ENCODE measurements at regions not wholly inside any gene's neighbourhood (a gene's known extent, or its start where the extent isn't known, plus 50 kb on each side); places are given as distances from the start of the nearest gene placed in this dataset.
"Not testable (repeated sequence)": the region's sequence is repeated elsewhere in the genome, so short reads cannot be mapped to it uniquely, and the experiment has no call there.

DNA sequence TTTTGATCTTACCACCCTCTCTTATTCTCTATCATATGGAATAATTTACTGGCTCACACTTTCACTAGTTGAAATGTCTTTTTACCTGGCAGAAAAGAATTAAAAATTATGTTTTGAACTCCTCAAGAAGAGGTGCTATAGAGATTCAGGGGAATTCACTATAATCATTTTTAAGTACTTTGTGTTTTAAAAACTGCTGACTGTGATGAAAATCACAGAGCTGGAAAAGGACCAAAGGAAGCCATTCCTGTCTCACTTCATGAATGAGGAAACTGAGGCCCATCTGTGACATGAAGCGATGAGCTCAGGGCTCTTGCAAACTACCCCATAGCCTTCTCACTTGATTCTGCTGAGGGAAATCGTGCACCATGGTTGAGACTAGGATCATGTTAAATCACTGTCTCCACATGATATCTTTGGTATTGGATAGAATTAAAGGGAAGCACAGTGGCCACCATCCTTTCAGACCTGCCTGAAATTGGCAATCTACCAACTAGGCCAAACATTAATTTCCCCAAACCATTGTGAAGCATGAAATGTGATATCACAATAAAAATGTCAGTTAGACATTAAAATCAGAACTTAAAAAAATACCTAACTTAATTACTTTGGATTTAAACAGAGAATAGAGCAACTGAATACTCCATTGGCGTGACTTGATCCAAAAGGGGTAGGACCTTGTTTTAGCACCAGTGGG is 141.0 kb downstream of the FZD1 start:
- TF ChIP-seq, protein P1, sequence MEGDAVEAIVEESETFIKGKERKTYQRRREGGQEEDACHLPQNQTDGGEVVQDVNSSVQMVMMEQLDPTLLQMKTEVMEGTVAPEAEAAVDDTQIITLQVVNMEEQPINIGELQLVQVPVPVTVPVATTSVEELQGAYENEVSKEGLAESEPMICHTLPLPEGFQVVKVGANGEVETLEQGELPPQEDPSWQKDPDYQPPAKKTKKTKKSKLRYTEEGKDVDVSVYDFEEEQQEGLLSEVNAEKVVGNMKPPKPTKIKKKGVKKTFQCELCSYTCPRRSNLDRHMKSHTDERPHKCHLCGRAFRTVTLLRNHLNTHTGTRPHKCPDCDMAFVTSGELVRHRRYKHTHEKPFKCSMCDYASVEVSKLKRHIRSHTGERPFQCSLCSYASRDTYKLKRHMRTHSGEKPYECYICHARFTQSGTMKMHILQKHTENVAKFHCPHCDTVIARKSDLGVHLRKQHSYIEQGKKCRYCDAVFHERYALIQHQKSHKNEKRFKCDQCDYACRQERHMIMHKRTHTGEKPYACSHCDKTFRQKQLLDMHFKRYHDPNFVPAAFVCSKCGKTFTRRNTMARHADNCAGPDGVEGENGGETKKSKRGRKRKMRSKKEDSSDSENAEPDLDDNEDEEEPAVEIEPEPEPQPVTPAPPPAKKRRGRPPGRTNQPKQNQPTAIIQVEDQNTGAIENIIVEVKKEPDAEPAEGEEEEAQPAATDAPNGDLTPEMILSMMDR (IDR thresholded peaks at IDR 0.05; ENCODE audit: insufficient read depth, low read length, poor library complexity, severe bottlenecking): no peak
- no peak for TF ChIP-seq EZH2phosphoT487 (conservative IDR thresholded peaks at IDR 0.05; ENCODE audit: low read length)
- Histone ChIP-seq H3F3A (ENCODE audit: insufficient read depth) (no peaks in the 10 kb centered on the region), H2AFZ (ENCODE audit: low read depth, low read length, severe bottlenecking) (no peak overlapping the region), H3K9me2 (replicated peaks; ENCODE audit: insufficient read depth, low read length) (no peaks in the 10 kb centered on the region), H3K79me2 (ENCODE audit: insufficient read depth, low read length) (no peaks in the 10 kb centered on the region), H4K20me1 (ENCODE audit: low read depth, low read length) (no peaks in the 10 kb centered on the region), H3K4me2 (ENCODE audit: low read depth, low read length, poor library complexity, severe bottlenecking) (no peak overlapping the region), H3K9ac (ENCODE audit: low read length) (no peak overlapping the region), H3K36me3 (ENCODE audit: low read length) (no peaks in the 10 kb centered on the region), H3K4me3 (ENCODE audit: insufficient read depth, low read length, poor library complexity, severe bottlenecking) (no peak overlapping the region), H3K27ac (ENCODE audit: low read depth, low read length) (no peak overlapping the region), H3K27me3 (ENCODE audit: low read length) (no peaks in the 10 kb centered on the region), H3K9me3 (ENCODE audit: insufficient read depth, low read length) (no peaks in the 10 kb centered on the region)

DNA sequence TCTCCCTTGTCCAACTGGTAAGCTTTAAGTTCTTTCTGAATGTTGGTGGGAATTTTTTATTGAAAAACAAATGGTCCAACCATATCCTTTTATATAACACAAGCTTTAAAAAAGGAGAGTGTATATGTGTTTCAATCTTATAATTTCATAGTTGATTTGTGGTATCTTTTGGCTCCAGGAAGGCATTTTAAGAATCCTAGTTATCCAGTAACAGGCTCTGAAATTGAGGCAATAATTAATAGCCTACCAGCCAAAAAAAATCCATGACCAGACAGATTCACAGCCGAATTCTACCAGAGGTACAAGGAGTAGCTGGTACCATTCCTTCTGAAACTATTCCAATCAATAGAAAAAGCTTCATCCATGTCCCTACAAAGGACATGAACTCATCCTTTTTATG is 141.6 kb downstream of the FZD1 start:
- H3K4me2 ChIP-seq (ENCODE audit: low read depth, low read length, poor library complexity, severe bottlenecking); H3K9me3 ChIP-seq (ENCODE audit: insufficient read depth, low read length); H2AFZ ChIP-seq (ENCODE audit: low read depth, low read length, severe bottlenecking); H3K4me3 ChIP-seq (ENCODE audit: insufficient read depth, low read length, poor library complexity, severe bottlenecking); H3K9me2 ChIP-seq (replicated peaks; ENCODE audit: insufficient read depth, low read length); H3K9ac ChIP-seq (ENCODE audit: low read length); H4K20me1 ChIP-seq (ENCODE audit: low read depth, low read length); H3K79me2 ChIP-seq (ENCODE audit: insufficient read depth, low read length); H3F3A ChIP-seq (ENCODE audit: insufficient read depth); H3K27ac ChIP-seq (ENCODE audit: low read depth, low read length); H3K36me3 ChIP-seq (ENCODE audit: low read length); H3K27me3 ChIP-seq (ENCODE audit: low read length): not testable (repeated sequence)

GRCh38 chr7:91407942-91408341 is 143.7 kb downstream of the FZD1 start:
- Histone ChIP-seq H3F3A (ENCODE audit: insufficient read depth) (no peaks in the 10 kb centered on the region), H3K4me3 (ENCODE audit: insufficient read depth, low read length, poor library complexity, severe bottlenecking) (no peak overlapping the region), H3K36me3 (ENCODE audit: low read length) (no peaks in the 10 kb centered on the region), H3K9ac (ENCODE audit: low read length) (no peak overlapping the region), H3K27ac (ENCODE audit: low read depth, low read length) (no peak overlapping the region), H3K9me3 (ENCODE audit: insufficient read depth, low read length) (no peaks in the 10 kb centered on the region), H3K4me2 (ENCODE audit: low read depth, low read length, poor library complexity, severe bottlenecking) (no peak overlapping the region), H3K79me2 (ENCODE audit: insufficient read depth, low read length) (no peaks in the 10 kb centered on the region), H2AFZ (ENCODE audit: low read depth, low read length, severe bottlenecking) (no peak overlapping the region), H3K9me2 (replicated peaks; ENCODE audit: insufficient read depth, low read length) (no peaks in the 10 kb centered on the region), H3K27me3 (ENCODE audit: low read length) (no peaks in the 10 kb centered on the region), H4K20me1 (ENCODE audit: low read depth, low read length) (no peaks in the 10 kb centered on the region)
- no peak for TF ChIP-seq EZH2phosphoT487 (conservative IDR thresholded peaks at IDR 0.05; ENCODE audit: low read length)
- TF ChIP-seq, protein P1 (IDR thresholded peaks at IDR 0.05; ENCODE audit: insufficient read depth, low read length, poor library complexity, severe bottlenecking): no peak

- Histone ChIP-seq H2AFZ (ENCODE audit: low read depth, low read length, severe bottlenecking) (no peak overlapping the region), H4K20me1 (ENCODE audit: low read depth, low read length) (no peaks in the 10 kb centered on the region), H3K9me2 (replicated peaks; ENCODE audit: insufficient read depth, low read length) (no peaks in the 10 kb centered on the region), H3K4me2 (ENCODE audit: low read depth, low read length, poor library complexity, severe bottlenecking) (no peak overlapping the region), H3K79me2 (ENCODE audit: insufficient read depth, low read length) (no peaks in the 10 kb centered on the region), H3F3A (ENCODE audit: insufficient read depth) (no peaks in the 10 kb centered on the region), H3K9ac (ENCODE audit: low read length) (no peak overlapping the region), H3K9me3 (ENCODE audit: insufficient read depth, low read length) (no peaks in the 10 kb centered on the region), H3K36me3 (ENCODE audit: low read length) (no peaks in the 10 kb centered on the region), H3K27ac (ENCODE audit: low read depth, low read length) (no peak overlapping the region), H3K27me3 (ENCODE audit: low read length) (no peaks in the 10 kb centered on the region), H3K4me3 (ENCODE audit: insufficient read depth, low read length, poor library complexity, severe bottlenecking) (no peak overlapping the region)
- TF ChIP-seq, protein P1 (IDR thresholded peaks at IDR 0.05; ENCODE audit: insufficient read depth, low read length, poor library complexity, severe bottlenecking): no peak
- no peak for TF ChIP-seq EZH2phosphoT487 (conservative IDR thresholded peaks at IDR 0.05; ENCODE audit: low read length)
These were observed 144.3 kb downstream of the FZD1 start for GRCh38 chr7:91408388-91409154.

Measured in SU-DHL-6 (cell line).